Osteocyte (in vitro differentiated cells): ENCODE measurements at regions not wholly inside any gene's neighbourhood (a gene's known extent, or its start where the extent isn't known, plus 50 kb on each side); places are given as distances from the start of the nearest gene placed in this dataset.
"Not testable (repeated sequence)": the region's sequence is repeated elsewhere in the genome, so short reads cannot be mapped to it uniquely, and the experiment has no call there.

Experiments used
- DNase-seq: peaks from one replicate; pipeline ENCODE4 v3.0.0; 2021; ENCODE audit warnings: mixed read lengths; ENCODE audit not compliant: unreplicated experiment; ENCODE audit errors: extremely low spot score
- H3K27ac Mint-ChIP-seq: one replicate; pipeline ENCODE4 v1.8.0; 2021; ENCODE audit warnings: mild to moderate bottlenecking, mixed read lengths; ENCODE audit not compliant: unreplicated experiment
- H3K27me3 Mint-ChIP-seq: one replicate; pipeline ENCODE4 v1.8.0; 2021; ENCODE audit warnings: mixed read lengths; ENCODE audit not compliant: unreplicated experiment
- H3K36me3 Mint-ChIP-seq: one replicate; pipeline ENCODE4 v1.8.0; 2021; ENCODE audit warnings: mixed read lengths; ENCODE audit not compliant: unreplicated experiment
- H3K4me1 Mint-ChIP-seq: one replicate; pipeline ENCODE4 v1.8.0; 2021; ENCODE audit warnings: mixed read lengths; ENCODE audit not compliant: unreplicated experiment
- H3K4me3 Mint-ChIP-seq: one replicate; pipeline ENCODE4 v1.8.0; 2021; ENCODE audit warnings: mild to moderate bottlenecking, moderate library complexity, mixed read lengths; ENCODE audit not compliant: unreplicated experiment
- H3K9me3 Mint-ChIP-seq: one replicate; pipeline ENCODE4 v1.8.0; 2021; ENCODE audit warnings: mixed read lengths; ENCODE audit not compliant: unreplicated experiment

- not testable (repeated sequence) for H3K4me3 Mint-ChIP-seq, H3K27ac Mint-ChIP-seq, H3K4me1 Mint-ChIP-seq, H3K27me3 Mint-ChIP-seq, H3K9me3 Mint-ChIP-seq, H3K36me3 Mint-ChIP-seq
- DNase-seq: peak; percentile 77
These were observed 299.1 kb upstream of the ZNF658 start for GRCh38 chr9:66601472-66601871.

DNA sequence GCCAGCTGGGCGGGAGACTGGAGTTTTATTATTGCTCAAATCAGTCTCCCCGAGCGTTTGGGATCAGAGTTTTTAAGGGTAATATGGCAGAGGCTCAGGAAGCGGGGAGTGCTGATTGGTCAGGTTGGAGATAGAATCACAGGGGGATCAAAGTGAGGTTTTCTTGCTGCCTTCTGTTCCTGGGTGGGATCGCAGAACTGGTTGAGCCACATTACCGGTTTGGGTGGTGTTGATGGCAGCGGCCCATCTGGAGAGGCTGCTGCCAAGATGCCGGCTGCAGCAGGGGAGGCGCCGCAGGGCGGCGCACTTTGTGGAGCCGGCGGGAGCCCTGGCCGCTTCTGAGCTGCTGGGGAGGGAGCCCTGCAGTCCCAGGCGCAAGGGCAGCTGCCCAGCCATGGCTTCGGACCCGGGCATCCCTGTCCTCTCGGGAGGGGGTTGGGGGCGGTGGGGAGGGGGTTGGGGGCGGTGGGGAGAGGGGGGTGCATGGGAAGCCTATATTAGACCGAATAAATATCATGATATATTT, 268.9 kb upstream of the ZNF658 start:
- H3K4me1 Mint-ChIP-seq, H3K4me3 Mint-ChIP-seq, H3K9me3 Mint-ChIP-seq, H3K27me3 Mint-ChIP-seq, H3K27ac Mint-ChIP-seq, H3K36me3 Mint-ChIP-seq, DNase-seq: not testable (repeated sequence)

DNA sequence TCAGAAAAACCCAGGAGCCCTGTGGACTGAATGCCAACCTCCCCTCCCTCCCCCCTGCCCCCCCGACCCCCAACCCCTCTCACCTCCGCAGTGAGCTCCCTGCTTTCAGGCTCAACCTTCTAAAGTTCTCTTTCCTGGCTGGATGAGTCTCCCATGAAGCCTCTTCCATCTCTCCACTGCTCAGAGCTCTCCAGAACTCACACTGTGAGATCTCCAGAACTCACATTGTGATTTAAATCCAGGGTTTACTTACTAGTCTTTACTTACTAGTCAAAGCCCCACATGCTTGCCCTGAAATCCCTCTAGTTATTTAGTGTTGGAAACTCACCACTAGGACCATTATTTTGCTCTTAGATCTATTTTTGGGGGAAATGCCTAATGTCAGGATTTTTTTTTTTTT, 252.8 kb upstream of the ZNF658 start:
- not testable (repeated sequence) for H3K27me3 Mint-ChIP-seq, H3K36me3 Mint-ChIP-seq, H3K9me3 Mint-ChIP-seq, H3K4me3 Mint-ChIP-seq, H3K4me1 Mint-ChIP-seq, H3K27ac Mint-ChIP-seq, DNase-seq

DNA sequence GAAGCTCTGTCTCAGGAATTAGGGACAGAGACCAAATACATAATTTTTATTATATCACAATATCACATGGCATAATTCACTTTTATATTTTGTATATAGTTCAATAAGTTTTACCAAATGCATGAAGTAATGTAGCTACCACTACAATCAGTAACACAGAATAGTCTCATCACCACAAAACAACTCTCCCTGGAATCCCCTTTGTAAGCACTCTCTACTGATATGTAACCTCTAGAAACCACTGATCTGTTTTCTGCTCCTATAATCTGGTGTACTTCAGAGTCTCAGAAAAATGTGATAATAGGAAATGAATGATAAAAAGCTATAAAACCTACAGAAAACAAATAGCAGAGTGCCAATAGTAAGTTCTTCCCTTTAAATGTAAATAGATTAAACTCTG, 210.3 kb upstream of the ZNF658 start:
- not testable (repeated sequence) for H3K4me1 Mint-ChIP-seq, H3K4me3 Mint-ChIP-seq, DNase-seq, H3K27ac Mint-ChIP-seq, H3K9me3 Mint-ChIP-seq, H3K27me3 Mint-ChIP-seq, H3K36me3 Mint-ChIP-seq

DNA sequence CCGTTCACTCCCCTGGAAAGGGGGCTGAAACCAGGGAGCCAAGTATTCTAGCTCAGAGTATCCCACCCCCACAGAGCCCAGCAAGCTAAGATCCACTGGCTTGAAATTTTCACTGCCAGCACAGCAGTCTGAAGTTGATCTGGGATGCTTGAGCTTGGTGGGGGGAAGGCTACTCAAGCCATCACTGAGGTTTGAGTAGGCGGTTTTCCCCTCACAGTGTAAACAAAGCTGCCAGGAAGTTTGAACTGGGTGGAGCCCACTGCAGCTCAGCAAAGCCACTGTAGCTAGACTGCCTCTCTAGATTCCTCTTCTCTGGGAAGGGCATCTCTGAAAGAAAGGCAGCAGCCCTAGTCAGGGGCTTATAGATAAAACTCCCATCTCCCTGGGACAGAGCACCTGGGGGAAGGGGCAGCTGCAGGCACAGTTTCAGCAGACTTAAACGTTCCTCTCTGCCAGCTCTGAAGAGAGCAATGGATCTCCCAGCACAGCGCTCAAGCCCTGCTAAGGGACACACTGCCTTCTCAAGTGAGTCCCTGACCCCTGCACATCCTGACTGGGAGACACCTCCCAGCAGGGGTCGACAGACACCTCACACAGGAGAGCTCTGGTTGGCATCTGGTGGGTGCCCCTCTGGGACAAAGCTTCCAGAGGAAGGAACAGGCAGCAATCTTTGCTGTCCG, 204.8 kb upstream of the ZNF658 start:
- DNase-seq, H3K4me1 Mint-ChIP-seq, H3K27ac Mint-ChIP-seq, H3K4me3 Mint-ChIP-seq, H3K9me3 Mint-ChIP-seq, H3K36me3 Mint-ChIP-seq, H3K27me3 Mint-ChIP-seq: not testable (repeated sequence)

DNA sequence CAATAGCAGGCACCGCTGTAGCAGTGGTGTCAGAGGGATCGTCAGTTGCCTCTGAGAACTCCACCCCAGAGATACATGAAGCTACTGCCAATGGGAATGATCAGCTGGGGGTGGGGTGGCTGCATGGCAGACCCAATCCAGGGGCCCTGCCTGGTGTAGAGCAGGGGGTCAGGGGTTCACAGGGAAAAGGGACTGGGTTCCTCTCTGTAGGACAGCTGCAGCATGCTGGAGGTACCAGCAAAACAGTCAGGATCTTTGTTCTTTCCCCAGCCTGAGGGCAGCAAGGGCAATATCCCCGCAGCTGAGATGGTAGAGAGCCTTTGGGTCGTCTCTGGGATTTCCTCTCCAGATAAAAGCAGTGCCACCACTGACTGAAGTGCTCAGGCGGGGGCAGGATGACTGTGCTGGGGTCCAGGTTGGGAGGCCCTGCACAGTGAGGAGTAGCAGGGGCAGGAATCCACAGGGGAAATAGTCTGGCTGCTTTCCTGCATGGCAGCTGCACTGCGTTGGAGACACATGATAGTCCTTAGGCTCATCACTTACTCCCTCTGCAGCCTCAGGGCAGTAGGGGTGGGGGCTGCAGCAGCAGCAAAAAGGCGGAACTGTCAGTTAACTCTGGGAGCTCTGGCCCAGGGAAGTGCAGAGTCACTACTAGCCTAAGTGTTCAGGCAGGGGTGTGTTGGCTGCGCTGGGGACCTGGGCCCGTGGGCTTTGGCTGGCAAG, 203.0 kb upstream of the ZNF658 start:
- H3K9me3 Mint-ChIP-seq, H3K4me3 Mint-ChIP-seq, H3K27me3 Mint-ChIP-seq, DNase-seq, H3K4me1 Mint-ChIP-seq, H3K27ac Mint-ChIP-seq, H3K36me3 Mint-ChIP-seq: not testable (repeated sequence)

DNA sequence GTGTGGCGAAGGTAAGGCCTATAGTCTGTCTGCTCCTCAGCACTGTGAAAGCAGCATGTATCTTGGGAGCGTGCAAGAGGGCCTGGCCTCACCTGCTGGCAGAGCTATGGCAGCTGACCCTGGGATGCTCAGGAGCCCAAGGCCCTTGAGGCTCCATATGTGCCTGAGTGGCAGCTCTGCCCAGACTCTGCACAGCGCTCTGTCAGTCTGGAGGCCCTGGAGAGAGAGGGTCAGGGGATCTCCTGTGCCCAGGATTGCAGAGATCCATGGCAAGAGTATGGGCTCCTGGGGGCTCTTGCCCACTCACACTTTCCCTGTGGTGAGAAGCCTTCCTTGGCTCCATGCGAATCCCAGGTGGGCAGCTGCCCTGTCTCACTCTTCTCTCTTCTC, 202.5 kb upstream of the ZNF658 start:
- H3K27me3 Mint-ChIP-seq, H3K9me3 Mint-ChIP-seq, H3K4me1 Mint-ChIP-seq, DNase-seq, H3K36me3 Mint-ChIP-seq, H3K27ac Mint-ChIP-seq, H3K4me3 Mint-ChIP-seq: not testable (repeated sequence)

GRCh38 chr9:66701411-66702377, 198.8 kb upstream of the ZNF658 start:
- H3K36me3 Mint-ChIP-seq, H3K4me1 Mint-ChIP-seq, H3K27ac Mint-ChIP-seq, H3K4me3 Mint-ChIP-seq, DNase-seq, H3K9me3 Mint-ChIP-seq, H3K27me3 Mint-ChIP-seq: not testable (repeated sequence)

GRCh38 chr9:66711553-66711952, 189.0 kb upstream of the ZNF658 start:
- H3K27me3 Mint-ChIP-seq, H3K9me3 Mint-ChIP-seq, H3K36me3 Mint-ChIP-seq, DNase-seq, H3K27ac Mint-ChIP-seq, H3K4me3 Mint-ChIP-seq, H3K4me1 Mint-ChIP-seq: not testable (repeated sequence)

DNA sequence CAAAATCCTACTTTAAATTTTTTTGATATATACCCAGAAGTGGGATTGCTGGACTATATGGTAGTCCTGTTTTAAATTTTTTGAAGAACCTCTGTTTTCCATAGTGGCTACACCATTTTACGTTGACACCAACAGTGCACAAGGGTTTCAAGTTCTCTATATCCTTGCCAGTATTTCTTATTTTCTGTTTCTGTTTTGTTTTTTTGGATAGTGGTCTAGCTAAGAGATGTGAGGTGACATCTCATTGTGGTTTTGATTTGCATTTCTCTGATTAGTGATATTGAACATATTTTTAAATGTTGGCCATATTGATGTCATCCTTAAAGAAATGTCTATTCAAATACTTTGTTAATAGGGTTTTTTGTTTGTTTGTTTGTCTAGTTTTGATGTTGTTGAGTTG, 187.7 kb upstream of the ZNF658 start:
- H3K4me1 Mint-ChIP-seq, DNase-seq, H3K36me3 Mint-ChIP-seq, H3K27ac Mint-ChIP-seq, H3K4me3 Mint-ChIP-seq, H3K27me3 Mint-ChIP-seq, H3K9me3 Mint-ChIP-seq: not testable (repeated sequence)

- H3K27ac Mint-ChIP-seq, H3K9me3 Mint-ChIP-seq, H3K4me3 Mint-ChIP-seq, H3K27me3 Mint-ChIP-seq, DNase-seq, H3K36me3 Mint-ChIP-seq, H3K4me1 Mint-ChIP-seq: not testable (repeated sequence)
These were observed 187.0 kb upstream of the ZNF658 start for GRCh38 chr9:66713552-66713951.

- DNase-seq, H3K27ac Mint-ChIP-seq, H3K27me3 Mint-ChIP-seq, H3K36me3 Mint-ChIP-seq, H3K4me1 Mint-ChIP-seq, H3K9me3 Mint-ChIP-seq, H3K4me3 Mint-ChIP-seq: not testable (repeated sequence)
These were observed 179.7 kb upstream of the ZNF658 start for GRCh38 chr9:66720845-66721244.
